ENCODE measurements at regions not wholly inside any gene's neighbourhood (a gene's known extent, or its start where the extent isn't known, plus 50 kb on each side); places are given as distances from the start of the nearest gene placed in this dataset.

- H3K79me2 ChIP-seq (ENCODE audit: control insufficient read depth, insufficient read depth, low read length), result no peaks in the 10 kb centered on the region
- no peak overlapping the region for H3K4me2 ChIP-seq (ENCODE audit: insufficient read depth, low read length)
- no peak overlapping the region for H2AFZ ChIP-seq (ENCODE audit: low read depth, low read length)
- dilution Hi-C loops (cut with MboI; ENCODE audit: extremely low pct_ligation_motif_present, low sequenced_read_pairs), result no loop called here
- TF ChIP-seq FOS (IDR thresholded peaks at IDR 0.05; ENCODE audit: borderline replicate concordance, insufficient read depth, low read length) (no peak), MYC (IDR thresholded peaks at IDR 0.05; ENCODE audit: low read depth, low read length) (no peak), GATA2 (IDR thresholded peaks at IDR 0.05; ENCODE audit: insufficient read depth, insufficient read length, low read depth, low read length) (no peak), POLR2A (IDR thresholded peaks at IDR 0.05; ENCODE audit: low read depth, low read length) (no peak), JUN (IDR thresholded peaks at IDR 0.05; ENCODE audit: borderline replicate concordance, insufficient read depth, insufficient read length, low read depth) (no peak), CTCF (IDR thresholded peaks at IDR 0.05; ENCODE audit: extremely low read depth in 1 of 2, insufficient read depth in 1 of 2, low read depth in 1 of 2, low read length in 2 of 2) (peak; percentile 22 to 39), MAX (IDR thresholded peaks at IDR 0.05; ENCODE audit: insufficient read depth, insufficient read length) (no peak), EZH2 (IDR thresholded peaks at IDR 0.05; ENCODE audit: borderline replicate concordance, low read depth, low read length, severe bottlenecking) (peak; percentile 14)
- H3K27me3 ChIP-seq (ENCODE audit: control insufficient read depth in 2 of 2, insufficient read depth in 2 of 2, low read length in 2 of 2), result peaks cover 12 to 18% of the 10 kb centered on the region in 2 experiments
- no peak overlapping the region for H3K4me3 ChIP-seq (replicated peaks in 1 of 3; ENCODE audit: insufficient read depth in 1 of 3, low read depth in 1 of 3, low read length in 3 of 3)
- H4K20me1 ChIP-seq (replicated peaks; ENCODE audit: control insufficient read depth, extremely low read depth, insufficient read depth, low read length), result no peaks in the 10 kb centered on the region
- H3K9me1 ChIP-seq (replicated peaks; ENCODE audit: control insufficient read depth, extremely low read depth, insufficient read depth, low read length), result no peaks in the 10 kb centered on the region
- ChIA-PET POLR2A (no interaction called here), CTCF (interaction anchor here (0.6 to 1.9 kb wide), 8 partner anchors 10 to 442 kb away, joined by 3 to 11 read pairs (median 4); no protein-coding TSS in a partner anchor)
- H3K27ac ChIP-seq (ENCODE audit: insufficient read depth, low read depth, low read length), result no peak overlapping the region
- BruUV-seq (replicated peaks), result no TSS peak
- FAIRE-seq, result no peak
- intact Hi-C loops (cut with micrococcal nuclease), result no loop called here
- no peaks in the 10 kb centered on the region for H3K4me1 ChIP-seq (ENCODE audit: control insufficient read depth, extremely low read depth, insufficient read depth, low read length)
- no peaks in the 10 kb centered on the region for H3K36me3 ChIP-seq (ENCODE audit: control insufficient read depth in 2 of 2, extremely low read depth in 1 of 2, insufficient read depth in 2 of 2, low read length in 2 of 2)
- H3K9me3 ChIP-seq (replicated peaks; ENCODE audit: control insufficient read depth, insufficient read depth, low read length), result no peaks in the 10 kb centered on the region
- peak; percentile 25 for DNase-seq (ENCODE audit: low read depth, low spot score)
- no peak overlapping the region for H3K9ac ChIP-seq (replicated peaks; ENCODE audit: extremely low read depth, insufficient read depth, low read length)
These were observed 136.0 kb upstream of the STX18 start for GRCh38 chr4:4677556-4678522.

All from endothelial cell of umbilical vein (primary cell).